Cardiac fibroblast (primary cell): ENCODE measurements at regions not wholly inside any gene's neighbourhood (a gene's known extent, or its start where the extent isn't known, plus 50 kb on each side); places are given as distances from the start of the nearest gene placed in this dataset.
A peak's percentile ranks its signal among the peaks of the same experiment; 100 is the strongest.

Experiments used
- DNase-seq, 2 donors: peaks; one replicate each; pipeline versions ENCODE4 v3.0.0 to v3.0.0-alpha.2; 2010; ENCODE audit warnings: low read depth in 2 of 2
- H3K4me3 ChIP-seq, 2 donors: replicated peaks in 1 of 2; 1 replicate in 1 of 2; 2 replicates in 1 of 2; pipeline ENCODE4 v1.5.1; 2011; ENCODE audit warnings: low read depth in 2 of 2, low read length in 2 of 2, mild to moderate bottlenecking in 2 of 2, moderate library complexity in 1 of 2
- TF ChIP-seq, protein P1 (sequence below): IDR thresholded peaks from one replicate; pipeline ENCODE4 v1.5.1; 2011; ENCODE audit warnings: low read depth, mild to moderate bottlenecking, low read length, inconsistent platforms

DNA sequence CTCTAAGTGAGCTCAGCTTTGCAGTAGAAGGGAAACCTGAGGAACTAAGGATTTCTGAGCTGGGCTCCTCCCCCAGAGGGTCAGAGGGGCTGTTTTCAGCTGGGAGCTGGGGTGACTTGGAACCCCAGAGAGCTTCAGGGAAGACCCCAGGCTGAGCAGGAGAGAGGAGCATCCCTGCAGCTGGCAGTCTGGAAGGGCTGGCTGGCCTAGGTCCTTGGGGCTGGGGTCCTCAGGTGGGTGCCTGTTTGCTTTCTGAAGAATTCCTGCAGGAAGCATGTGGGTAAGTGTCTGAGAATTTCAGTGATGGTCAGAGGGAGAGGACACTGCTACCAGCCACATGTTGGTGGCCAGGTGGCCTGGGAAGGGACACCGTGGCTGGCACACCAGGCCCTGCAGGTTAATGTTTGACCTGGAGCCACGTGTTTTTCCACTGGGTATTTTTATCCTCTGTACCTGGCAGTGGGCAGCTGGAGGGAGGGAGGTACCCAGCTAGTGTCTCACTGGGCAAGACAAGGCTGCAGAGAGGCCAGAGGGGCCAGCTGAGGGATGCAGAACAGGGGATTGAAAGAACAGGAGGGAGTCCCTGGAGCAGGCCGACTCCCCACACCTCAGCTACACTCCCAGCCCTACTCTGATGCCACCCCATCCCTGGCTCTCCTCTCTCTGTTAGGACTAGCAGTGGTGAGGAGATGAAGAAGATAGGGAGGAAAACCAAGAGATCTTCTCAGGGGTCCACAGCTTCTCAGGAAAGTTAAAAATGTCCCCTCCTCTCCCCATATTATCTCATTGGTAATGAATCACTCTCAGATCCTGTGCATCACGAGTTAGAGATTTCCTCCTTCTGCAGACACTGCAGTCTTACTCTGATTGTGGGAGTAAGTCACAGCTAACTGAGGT lies 143.6 kb downstream of the VEGFA start:
- TF ChIP-seq, protein P1, sequence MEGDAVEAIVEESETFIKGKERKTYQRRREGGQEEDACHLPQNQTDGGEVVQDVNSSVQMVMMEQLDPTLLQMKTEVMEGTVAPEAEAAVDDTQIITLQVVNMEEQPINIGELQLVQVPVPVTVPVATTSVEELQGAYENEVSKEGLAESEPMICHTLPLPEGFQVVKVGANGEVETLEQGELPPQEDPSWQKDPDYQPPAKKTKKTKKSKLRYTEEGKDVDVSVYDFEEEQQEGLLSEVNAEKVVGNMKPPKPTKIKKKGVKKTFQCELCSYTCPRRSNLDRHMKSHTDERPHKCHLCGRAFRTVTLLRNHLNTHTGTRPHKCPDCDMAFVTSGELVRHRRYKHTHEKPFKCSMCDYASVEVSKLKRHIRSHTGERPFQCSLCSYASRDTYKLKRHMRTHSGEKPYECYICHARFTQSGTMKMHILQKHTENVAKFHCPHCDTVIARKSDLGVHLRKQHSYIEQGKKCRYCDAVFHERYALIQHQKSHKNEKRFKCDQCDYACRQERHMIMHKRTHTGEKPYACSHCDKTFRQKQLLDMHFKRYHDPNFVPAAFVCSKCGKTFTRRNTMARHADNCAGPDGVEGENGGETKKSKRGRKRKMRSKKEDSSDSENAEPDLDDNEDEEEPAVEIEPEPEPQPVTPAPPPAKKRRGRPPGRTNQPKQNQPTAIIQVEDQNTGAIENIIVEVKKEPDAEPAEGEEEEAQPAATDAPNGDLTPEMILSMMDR = no peak
- peak; percentile 23 to 51 for DNase-seq
- H3K4me3 ChIP-seq = no peak overlapping the region

DNA sequence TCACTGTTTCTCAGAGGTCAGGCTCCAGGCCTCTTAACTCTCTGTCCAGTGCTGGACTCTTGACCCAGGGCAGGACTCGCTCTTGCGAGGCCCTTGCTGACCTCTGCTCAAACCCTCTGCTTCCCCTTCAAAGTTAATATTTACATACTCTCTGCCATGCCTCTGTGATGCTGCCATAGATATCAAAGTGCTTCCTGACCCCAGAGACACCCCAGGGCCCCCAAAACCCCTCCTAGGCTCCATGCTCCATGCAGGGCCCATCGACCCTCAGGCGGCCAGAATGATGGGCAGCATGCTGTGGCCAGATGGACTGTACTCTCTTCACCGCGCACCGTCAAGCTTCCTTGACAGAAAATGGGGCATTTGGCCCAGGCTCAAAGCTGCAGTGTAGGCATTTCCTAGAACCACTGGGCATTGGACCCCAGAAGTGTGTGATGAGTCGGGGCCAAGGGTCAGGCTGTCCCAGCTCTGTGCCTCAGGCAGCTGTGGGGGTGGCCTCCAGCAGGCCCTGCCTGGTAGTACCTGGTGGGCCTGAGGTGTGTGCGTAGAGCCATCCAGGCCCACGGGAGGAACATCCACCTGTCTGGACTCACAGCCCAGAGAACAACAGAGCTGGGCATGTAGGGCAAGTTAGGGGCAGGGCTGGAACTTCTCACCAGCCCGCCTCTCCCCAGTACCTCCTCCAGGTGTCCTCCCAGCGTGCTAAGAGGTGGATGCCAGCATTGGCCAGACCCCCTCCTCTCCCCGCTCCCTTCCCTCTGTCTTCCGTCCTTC lies 142.8 kb downstream of the VEGFA start:
- TF ChIP-seq, protein P1 = no peak
- no peak for DNase-seq
- H3K4me3 ChIP-seq = no peak overlapping the region

DNA sequence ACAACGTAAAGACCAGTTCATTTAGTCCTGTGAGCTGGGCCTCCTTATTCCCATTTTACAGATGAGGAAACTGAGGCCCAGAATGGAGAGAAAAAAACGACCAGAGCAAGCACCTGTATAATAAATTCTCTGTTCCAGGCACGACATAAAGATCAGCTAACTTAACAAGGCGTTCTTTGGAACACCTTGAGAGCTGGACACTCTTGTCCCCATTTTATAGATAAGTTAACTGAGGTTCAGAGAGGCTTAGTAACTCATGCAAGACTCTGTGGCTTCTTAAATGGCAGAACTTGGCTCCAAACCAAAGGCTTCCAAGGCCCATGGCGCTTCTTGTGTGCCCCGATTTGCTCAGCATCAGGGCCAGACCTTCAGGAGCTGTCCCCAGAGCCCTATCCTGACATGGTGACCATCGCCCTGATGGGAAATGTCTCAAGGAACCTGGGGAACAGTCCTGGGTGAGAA lies 142.1 kb downstream of the VEGFA start:
- no peak overlapping the region for H3K4me3 ChIP-seq
- TF ChIP-seq, protein P1 = no peak
- no peak for DNase-seq

DNA sequence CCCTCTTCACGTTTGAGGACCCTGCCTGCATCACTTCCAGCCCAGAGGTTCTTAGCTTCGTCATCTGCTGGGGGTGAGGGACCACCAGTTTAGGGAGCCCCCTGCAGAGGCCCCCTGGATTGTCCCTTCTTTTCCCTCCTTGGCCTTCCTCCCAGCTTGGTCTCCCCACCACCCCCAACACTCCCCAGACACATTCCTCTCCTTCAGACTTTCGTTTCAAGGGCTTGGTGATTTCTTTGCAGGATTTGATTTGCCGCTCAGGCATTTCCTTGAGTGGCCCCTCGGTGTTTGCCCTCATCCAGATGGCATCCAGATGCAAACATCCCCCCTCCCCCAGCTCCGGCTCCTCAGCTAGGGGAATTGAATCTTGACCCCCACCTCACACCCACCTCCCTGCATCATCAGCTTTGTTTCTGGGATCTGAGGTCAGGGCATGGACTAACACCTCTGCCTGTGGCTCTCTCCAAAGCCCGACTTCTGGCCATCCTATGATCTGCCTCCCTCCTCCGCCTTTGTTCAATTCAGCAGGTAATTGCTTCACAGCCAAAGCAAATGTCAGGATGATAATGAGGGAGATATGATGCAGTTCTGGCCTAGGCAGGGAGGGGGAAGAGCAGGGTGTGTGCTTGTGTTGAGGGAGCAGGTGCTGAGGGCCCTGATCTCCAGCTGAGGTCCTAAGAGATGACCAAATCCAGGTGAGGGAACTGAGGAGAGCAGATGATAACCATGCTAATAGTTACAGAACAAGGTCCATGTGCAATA lies 141.5 kb downstream of the VEGFA start:
- H3K4me3 ChIP-seq = no peak overlapping the region
- TF ChIP-seq, protein P1 = no peak
- no peak for DNase-seq

DNA sequence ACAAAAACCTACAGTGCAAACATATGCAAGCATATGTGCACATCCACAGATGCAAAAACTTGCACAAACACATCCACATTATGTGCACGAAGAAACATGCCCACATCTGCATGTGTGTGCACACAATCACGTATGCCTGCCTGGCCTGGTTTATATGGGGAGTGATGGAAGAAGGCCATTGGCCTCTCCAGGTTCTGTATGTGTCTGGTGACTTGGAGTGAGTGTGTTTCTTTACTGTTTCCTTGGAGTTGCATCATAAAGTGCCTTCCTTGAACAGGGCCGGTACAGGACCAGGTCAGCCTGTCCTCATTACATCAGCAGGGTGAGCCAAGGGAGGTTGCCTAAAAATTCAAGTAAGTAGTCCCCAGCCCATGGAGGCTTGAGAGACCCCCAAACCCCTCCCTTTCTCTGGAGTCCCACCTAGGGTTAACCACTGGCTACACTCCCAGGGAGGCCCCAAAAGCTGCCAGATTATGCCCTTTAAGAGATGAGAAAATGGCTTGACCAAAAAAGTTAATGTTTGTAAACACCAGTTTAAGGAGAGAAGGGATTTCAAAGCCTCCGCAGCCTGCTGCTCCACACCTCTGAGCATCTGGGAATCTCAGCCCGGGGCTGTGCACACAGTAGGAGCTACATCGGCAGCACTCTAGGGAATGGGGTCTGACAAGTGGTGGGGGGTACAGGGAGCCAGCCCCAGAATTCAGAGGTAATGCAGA lies 140.8 kb downstream of the VEGFA start:
- DNase-seq = peak; percentile 67 to 78
- H3K4me3 ChIP-seq = no peak overlapping the region
- TF ChIP-seq, protein P1 = no peak

DNA sequence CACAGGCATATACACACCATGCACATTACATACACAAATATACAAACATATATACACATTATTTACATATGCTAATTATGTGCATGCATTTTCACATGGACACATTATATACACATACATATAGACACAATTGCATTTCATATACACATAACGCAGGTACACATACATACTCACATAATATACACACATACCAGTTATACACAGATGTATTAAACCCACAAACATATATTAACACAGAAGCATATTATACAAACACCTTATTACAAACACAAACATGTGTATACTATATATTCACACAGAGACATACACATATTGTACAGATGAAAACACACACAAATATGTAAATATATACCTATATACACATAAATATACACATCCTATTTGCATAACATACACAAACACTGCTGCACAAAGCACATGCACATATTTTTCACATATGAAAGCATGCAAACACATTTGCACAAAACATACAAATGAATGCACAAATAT lies 140.2 kb downstream of the VEGFA start:
- TF ChIP-seq, protein P1 = no peak
- no peak overlapping the region for H3K4me3 ChIP-seq
- no peak for DNase-seq
